Skin epidermis (tissue), 12 donors: ENCODE measurements at regions not wholly inside any gene's neighbourhood (a gene's known extent, or its start where the extent isn't known, plus 50 kb on each side); places are given as distances from the start of the nearest gene placed in this dataset.

ENCODE experiments used
- H3K27ac ChIP-seq, 21 experiments: fragments of 200-600 bp; sonication (generic) in 11 of 21; one replicate each; pipeline ENCODE4 v1.5.0; 2020; ENCODE audit warnings: mild to moderate bottlenecking in 3 of 21, inconsistent platforms in 2 of 21, moderate library complexity in 2 of 21
- H3K4me3 ChIP-seq, 7 experiments: fragments of 200-600 bp; sonication (generic) in 2 of 7; one replicate each; pipeline ENCODE4 v1.5.0; 2020; ENCODE audit warnings: inconsistent platforms in 2 of 7, mild to moderate bottlenecking in 2 of 7, moderate library complexity in 1 of 7

- no peak overlapping the region for H3K4me3 ChIP-seq
- no peak overlapping the region for H3K27ac ChIP-seq
Measured at GRCh38 chr10:32109603-32110002, 53.4 kb upstream of the KIF5B start.
